HepG2 (cell line): ENCODE measurements at regions not wholly inside any gene's neighbourhood (a gene's known extent, or its start where the extent isn't known, plus 50 kb on each side); places are given as distances from the start of the nearest gene placed in this dataset.

Experiments
- ATAC-seq: fragments of 200-7000 bp; cut with Tn5 transposase; 3 replicates; pipeline ENCODE4 v1.9.1; 2020; ENCODE audit warnings: mild to moderate bottlenecking, moderate library complexity
- BruUV-seq: library from RNA; stranded (reverse); fragments of 400-500 nt; replicated peaks from 2 replicates; lab custom pipeline; 2021; lab: Mats Ljungman, UMichigan
- CTCF ChIA-PET: fragments of 300-600 bp; formaldehyde crosslinking; extraction: SDS; loops from one replicate; lab custom pipeline; 2021; ENCODE audit warnings: low total read pairs, inconsistent platforms, low intra/inter-chr PET ratio; lab: Yijun Ruan, JAX
- POLR2A ChIA-PET: fragments of 350-600 bp; sonication (Branson Sonifier 250); formaldehyde crosslinking; loops from one replicate; lab custom pipeline; 2020; ENCODE audit warnings: antibody characterized with exemption, inconsistent platforms; lab: Yijun Ruan, JAX
- DNase-seq: peaks from one replicate; pipeline ENCODE4 v3.0.0-alpha.2; 2015; ENCODE audit warnings: low spot score
- FAIRE-seq: peaks from 3 replicates; lab custom pipeline; 2011; peaks lifted over from hg19 to GRCh38; lab: Jason Lieb, UNC
- H2AFZ ChIP-seq: one replicate; pipeline ENCODE4 v1.6.1; 2011; ENCODE audit warnings: low read length, inconsistent platforms
- H3K27ac ChIP-seq: fragments of 300-600 bp; 3 replicates; pipeline ENCODE4 v1.8.0; 2011; ENCODE audit warnings: mixed run types, mild to moderate bottlenecking, mixed read lengths, low read length, inconsistent platforms; ENCODE audit not compliant: insufficient read depth; ENCODE audit errors: extremely low read length
- H3K27me3 ChIP-seq, 2 experiments: fragments of 200-600 bp in 1 of 2; 2 replicates in 1 of 2; 3 replicates in 1 of 2; pipeline versions ENCODE4 v1.6.0 to v1.8.0; 2011; ENCODE audit warnings: low read length in 2 of 2, mild to moderate bottlenecking in 2 of 2, moderate library complexity in 2 of 2, inconsistent platforms in 1 of 2; ENCODE audit not compliant: insufficient read depth in 2 of 2, control insufficient read depth in 1 of 2
- H3K36me3 ChIP-seq, 2 experiments: fragments of 200-600 bp in 1 of 2; replicated peaks in 1 of 2; 2 replicates in 1 of 2; 3 replicates in 1 of 2; pipeline versions ENCODE4 v1.5.1 to v1.8.0; 2011; ENCODE audit warnings: low read length in 2 of 2, inconsistent platforms in 1 of 2; ENCODE audit not compliant: insufficient read depth in 2 of 2, control insufficient read depth in 1 of 2
- H3K4me1 ChIP-seq: 2 replicates; pipeline ENCODE4 v1.5.1; 2012; ENCODE audit warnings: low read length, inconsistent platforms; ENCODE audit not compliant: insufficient read depth
- H3K4me2 ChIP-seq: 2 replicates; pipeline ENCODE4 v1.6.0; 2011; ENCODE audit warnings: low read depth, low read length, inconsistent platforms
- H3K4me3 ChIP-seq, 3 experiments: fragments of 200-600 bp in 1 of 3; sonication (generic), shearing (Covaris generic) in 1 of 3; replicated peaks in 1 of 3; 2 replicates each; pipeline ENCODE4 v1.5.1; 2011 to 2016; ENCODE audit warnings: low read length in 3 of 3, inconsistent platforms in 2 of 3, low read depth in 2 of 3, mild to moderate bottlenecking in 2 of 3, control low read depth in 1 of 3, mixed read lengths in 1 of 3; ENCODE audit not compliant: insufficient read depth in 1 of 3
- H3K79me2 ChIP-seq: one replicate; pipeline ENCODE4 v1.6.1; 2011; ENCODE audit warnings: low read length, inconsistent platforms; ENCODE audit not compliant: insufficient read depth
- H3K9ac ChIP-seq: 2 replicates; pipeline ENCODE4 v1.6.0; 2011; ENCODE audit warnings: mild to moderate bottlenecking, low read depth, low read length, inconsistent platforms; ENCODE audit not compliant: insufficient read depth
- H3K9me3 ChIP-seq: 2 replicates; pipeline ENCODE4 v1.5.1; 2012; ENCODE audit warnings: mild to moderate bottlenecking, low read length
- H4K20me1 ChIP-seq: 2 replicates; pipeline ENCODE4 v1.6.0; 2011; ENCODE audit warnings: inconsistent platforms, mild to moderate bottlenecking, low read length, moderate library complexity; ENCODE audit not compliant: insufficient read depth
- CSRNP1 ChIP-seq: sonication (generic); formaldehyde crosslinking; IDR thresholded peaks from 2 replicates; pipeline ENCODE4 v1.8.1; 2023; ENCODE audit warnings: mild to moderate bottlenecking, missing genetic modification reagents
- GFI1 ChIP-seq: sonication (generic); formaldehyde crosslinking; IDR thresholded peaks from 2 replicates; pipeline ENCODE4 v1.5.0; 2020; ENCODE audit warnings: missing genetic modification reagents, mild to moderate bottlenecking, borderline replicate concordance
- SRSF9 ChIP-seq: fragments of 200-400 bp; formaldehyde crosslinking; IDR thresholded peaks from 2 replicates; pipeline ENCODE4 v1.6.1; 2018; ENCODE audit warnings: borderline replicate concordance, mild to moderate bottlenecking, low read depth, low read length; ENCODE audit not compliant: insufficient read depth, poor library complexity, severe bottlenecking
- TBL1XR1 ChIP-seq: fragments of 150-350 bp; IDR thresholded peaks from 2 replicates; pipeline ENCODE4 v1.6.1; 2014; ENCODE audit warnings: borderline replicate concordance, low read length; ENCODE audit not compliant: partially characterized antibody
- THAP8 ChIP-seq: sonication (generic); formaldehyde crosslinking; IDR thresholded peaks from 2 replicates; pipeline ENCODE4 v1.5.1; 2020; ENCODE audit warnings: missing genetic modification reagents, mild to moderate bottlenecking, borderline replicate concordance
- WIZ ChIP-seq: sonication (generic); formaldehyde crosslinking; IDR thresholded peaks from 2 replicates; pipeline ENCODE4 v1.5.1; 2020; ENCODE audit warnings: mild to moderate bottlenecking, missing genetic modification reagents
- ZBTB1 ChIP-seq: sonication (generic); formaldehyde crosslinking; IDR thresholded peaks from 2 replicates; pipeline ENCODE4 v1.4.0; 2020; ENCODE audit warnings: missing genetic modification reagents, borderline replicate concordance
- WGBS: methylation state at CpG from one replicate; pipeline ENCODE4 v1.1.6; 2017; ENCODE audit warnings: low lambda C conversion rate; 5-methylcytosine and 5-hydroxymethylcytosine counted together
- in situ Hi-C: cut with HindIII; loops from 2 replicates; pipeline ENCODE4 v1.10.0; 2017; ENCODE audit warnings: low pct_unique_long_range_greater_than_20kb; ENCODE audit not compliant: extremely low pct_ligation_motif_present
- intact Hi-C: fragments of 100-400 bp; cut with micrococcal nuclease; formaldehyde crosslinking; loops from one replicate; pipeline ENCODE4 v1.10.0; 2022; ENCODE audit not compliant: unreplicated experiment

GRCh38 chr10:36171556-36171952 lies 529.5 kb upstream of the FZD8 start:
- Histone ChIP-seq H3K4me1 (no peaks in the 10 kb centered on the region), H3K4me2 (no peak overlapping the region), H3K79me2 (no peaks in the 10 kb centered on the region), H3K36me3 (no peaks in the 10 kb centered on the region), H3K27ac (no peak overlapping the region), H4K20me1 (no peaks in the 10 kb centered on the region), H3K27me3 (no peaks in the 10 kb centered on the region), H3K9ac (no peak overlapping the region), H3K9me3 (no peaks in the 10 kb centered on the region), H3K4me3 (no peak overlapping the region), H2AFZ (no peak overlapping the region)
- peak; percentile 73 for ATAC-seq
- 0% methylated on average over 1 of the region's 1 CpG for WGBS
- no TSS peak for BruUV-seq
- intact Hi-C loops: no loop called here
- CTCF ChIA-PET: no interaction called here
- in situ Hi-C loops: no loop called here
- TF ChIP-seq ZBTB1 (CRISPR knock-in tag) (no peak), WIZ (no peak), CSRNP1 (CRISPR knock-in tag) (no peak), THAP8 (CRISPR knock-in tag) (no peak), SRSF9 (no peak), GFI1 (CRISPR knock-in tag) (no peak), TBL1XR1 (no peak)
- no peak for DNase-seq
- no peak for FAIRE-seq
- POLR2A ChIA-PET: no interaction called here
